ENCODE measurements at regions not wholly inside any gene's neighbourhood (a gene's known extent, or its start where the extent isn't known, plus 50 kb on each side); places are given as distances from the start of the nearest gene placed in this dataset.

GRCh38 chr5:29568028-29568427 lies 1625.5 kb upstream of the CDH6 start:
- no peak for TF ChIP-seq YY1 (IDR thresholded peaks at IDR 0.05; ENCODE audit: low read depth)
- TF ChIP-seq REST (IDR thresholded peaks at IDR 0.05; ENCODE audit: low read depth) = no peak
- TF ChIP-seq TAF1 (IDR thresholded peaks at IDR 0.05; ENCODE audit: low read depth) = no peak
- no peak for TF ChIP-seq RAD21 (IDR thresholded peaks at IDR 0.05; ENCODE audit: low read depth)
- TF ChIP-seq TCF12 (IDR thresholded peaks at IDR 0.05; ENCODE audit: low read depth) = no peak
- TF ChIP-seq EGR1 (IDR thresholded peaks at IDR 0.05) = no peak
- no peak for TF ChIP-seq CEBPB (IDR thresholded peaks at IDR 0.05)
- no peak for TF ChIP-seq USF1 (IDR thresholded peaks at IDR 0.05)
- TF ChIP-seq TEAD4 (IDR thresholded peaks at IDR 0.05) = no peak
- TF ChIP-seq EP300 (IDR thresholded peaks at IDR 0.05; ENCODE audit: borderline replicate concordance) = no peak
- TF ChIP-seq, protein P1, sequence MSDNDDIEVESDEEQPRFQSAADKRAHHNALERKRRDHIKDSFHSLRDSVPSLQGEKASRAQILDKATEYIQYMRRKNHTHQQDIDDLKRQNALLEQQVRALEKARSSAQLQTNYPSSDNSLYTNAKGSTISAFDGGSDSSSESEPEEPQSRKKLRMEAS (IDR thresholded peaks at IDR 0.05) = no peak
- TF ChIP-seq ZBTB7A (IDR thresholded peaks at IDR 0.05; ENCODE audit: low read depth) = no peak
- no peak for TF ChIP-seq CREB1 (IDR thresholded peaks at IDR 0.05; ENCODE audit: low read depth)
- TF ChIP-seq FOXM1 (IDR thresholded peaks at IDR 0.05; ENCODE audit: borderline replicate concordance, low read depth) = no peak
- no peak for TF ChIP-seq NFIC (IDR thresholded peaks at IDR 0.05)

DNA sequence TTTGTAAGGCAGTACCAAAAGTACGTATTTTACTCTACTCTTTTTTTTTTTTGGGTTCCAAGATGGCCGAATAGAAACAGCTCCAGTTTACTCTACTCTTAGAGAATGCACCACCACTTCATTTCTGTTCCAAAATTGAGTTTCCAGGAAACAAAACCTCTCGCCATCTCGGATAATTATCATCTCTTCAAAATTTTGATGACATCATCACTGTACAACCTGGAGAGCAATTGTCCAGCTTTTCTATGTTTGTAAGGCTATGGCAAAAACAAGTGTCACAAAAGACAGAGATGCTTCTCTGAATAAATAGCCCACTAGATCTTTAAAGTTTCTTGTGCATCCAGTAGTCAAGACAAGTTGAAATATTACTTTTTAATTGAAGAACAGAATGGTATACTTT lies 1631.9 kb upstream of the CDH6 start:
- TF ChIP-seq, protein P1 (IDR thresholded peaks at IDR 0.05) = no peak
- no peak for TF ChIP-seq ZBTB7A (IDR thresholded peaks at IDR 0.05; ENCODE audit: low read depth)
- no peak for TF ChIP-seq FOXM1 (IDR thresholded peaks at IDR 0.05; ENCODE audit: borderline replicate concordance, low read depth)
- TF ChIP-seq REST (IDR thresholded peaks at IDR 0.05; ENCODE audit: low read depth) = no peak
- TF ChIP-seq CEBPB (IDR thresholded peaks at IDR 0.05) = no peak
- TF ChIP-seq NFIC (IDR thresholded peaks at IDR 0.05) = no peak
- no peak for TF ChIP-seq TAF1 (IDR thresholded peaks at IDR 0.05; ENCODE audit: low read depth)
- TF ChIP-seq TEAD4 (IDR thresholded peaks at IDR 0.05) = no peak
- no peak for TF ChIP-seq EP300 (IDR thresholded peaks at IDR 0.05; ENCODE audit: borderline replicate concordance)
- no peak for TF ChIP-seq YY1 (IDR thresholded peaks at IDR 0.05; ENCODE audit: low read depth)
- TF ChIP-seq TCF12 (IDR thresholded peaks at IDR 0.05; ENCODE audit: low read depth) = no peak
- no peak for TF ChIP-seq EGR1 (IDR thresholded peaks at IDR 0.05)
- TF ChIP-seq RAD21 (IDR thresholded peaks at IDR 0.05; ENCODE audit: low read depth) = no peak
- no peak for TF ChIP-seq USF1 (IDR thresholded peaks at IDR 0.05)
- no peak for TF ChIP-seq CREB1 (IDR thresholded peaks at IDR 0.05; ENCODE audit: low read depth)

DNA sequence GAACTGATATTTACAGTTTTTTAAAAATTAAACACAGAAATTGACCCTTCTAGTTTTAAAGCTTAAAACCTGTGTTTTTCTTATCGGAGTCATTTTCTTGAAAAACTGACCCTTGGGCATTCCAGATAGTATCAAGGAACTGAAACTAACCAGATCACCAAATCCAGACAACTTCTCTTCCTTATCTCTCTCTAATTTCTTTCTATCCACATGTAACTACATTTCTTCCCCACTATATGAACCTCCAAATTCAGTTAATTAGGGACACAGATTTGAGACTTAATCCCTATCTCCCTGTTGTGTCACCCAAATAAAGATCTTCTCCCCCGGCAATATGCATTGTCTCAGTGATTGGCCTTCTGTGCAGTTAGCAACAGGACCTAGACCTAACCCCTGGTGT lies 1643.0 kb upstream of the CDH6 start:
- TF ChIP-seq NFIC (IDR thresholded peaks at IDR 0.05) (no peak), CEBPB (IDR thresholded peaks at IDR 0.05) (no peak), FOXM1 (IDR thresholded peaks at IDR 0.05; ENCODE audit: borderline replicate concordance, low read depth) (no peak), TCF12 (IDR thresholded peaks at IDR 0.05; ENCODE audit: low read depth) (no peak), CREB1 (IDR thresholded peaks at IDR 0.05; ENCODE audit: low read depth) (no peak), REST (IDR thresholded peaks at IDR 0.05; ENCODE audit: low read depth) (no peak), USF1 (IDR thresholded peaks at IDR 0.05) (no peak), RAD21 (IDR thresholded peaks at IDR 0.05; ENCODE audit: low read depth) (no peak), TEAD4 (IDR thresholded peaks at IDR 0.05) (no peak), EP300 (IDR thresholded peaks at IDR 0.05; ENCODE audit: borderline replicate concordance) (no peak), TAF1 (IDR thresholded peaks at IDR 0.05; ENCODE audit: low read depth) (no peak), YY1 (IDR thresholded peaks at IDR 0.05; ENCODE audit: low read depth) (no peak)
- TF ChIP-seq, protein P1 (IDR thresholded peaks at IDR 0.05) = no peak

- TF ChIP-seq TAF1 (IDR thresholded peaks at IDR 0.05; ENCODE audit: low read depth) (no peak), NFIC (IDR thresholded peaks at IDR 0.05) (no peak), REST (IDR thresholded peaks at IDR 0.05; ENCODE audit: low read depth) (no peak), EGR1 (IDR thresholded peaks at IDR 0.05) (no peak), FOXM1 (IDR thresholded peaks at IDR 0.05; ENCODE audit: borderline replicate concordance, low read depth) (no peak), TEAD4 (IDR thresholded peaks at IDR 0.05) (no peak)
Measured at GRCh38 chr5:29548262-29548661, 1645.2 kb upstream of the CDH6 start.

Data from Ishikawa (cell line).